Astrocyte (in vitro differentiated cells and primary cell): ENCODE measurements at regions not wholly inside any gene's neighbourhood (a gene's known extent, or its start where the extent isn't known, plus 50 kb on each side); places are given as distances from the start of the nearest gene placed in this dataset.

Experiments used
- DNase-seq: peaks from one replicate; pipeline ENCODE4 v3.0.0-alpha.2; 2010; ENCODE audit warnings: low read depth
- FAIRE-seq: peaks from 2 replicates; lab custom pipeline; 2011; peaks lifted over from hg19 to GRCh38; lab: Jason Lieb, UNC
- H2AFZ ChIP-seq: 2 replicates; pipeline ENCODE4 v1.6.0; 2012; ENCODE audit warnings: low read depth, low read length, inconsistent platforms
- H3K27ac ChIP-seq: 2 replicates; pipeline ENCODE4 v1.5.1; 2011; ENCODE audit warnings: low read depth, low read length, inconsistent platforms
- H3K27me3 ChIP-seq: 2 replicates; pipeline ENCODE4 v1.6.0; 2011; ENCODE audit warnings: low read length, inconsistent platforms; ENCODE audit not compliant: insufficient read depth
- H3K36me3 ChIP-seq: 2 replicates; pipeline ENCODE4 v1.5.1; 2011; ENCODE audit warnings: low read length, inconsistent platforms; ENCODE audit not compliant: insufficient read depth
- H3K4me1 ChIP-seq: 2 replicates; pipeline ENCODE4 v1.5.1; 2011; ENCODE audit warnings: low read length, inconsistent platforms; ENCODE audit not compliant: insufficient read depth
- H3K4me2 ChIP-seq: 2 replicates; pipeline ENCODE4 v1.6.0; 2012; ENCODE audit warnings: low read length, inconsistent platforms
- H3K4me3 ChIP-seq: 2 replicates; pipeline ENCODE4 v1.5.1; 2011; ENCODE audit warnings: low read depth, mild to moderate bottlenecking, low read length, inconsistent platforms; ENCODE audit not compliant: insufficient read depth
- H3K79me2 ChIP-seq: 2 replicates; pipeline ENCODE4 v1.6.0; 2012; ENCODE audit warnings: mild to moderate bottlenecking, low read length, inconsistent platforms; ENCODE audit not compliant: insufficient read depth
- H3K9ac ChIP-seq: 2 replicates; pipeline ENCODE4 v1.6.0; 2012; ENCODE audit warnings: mild to moderate bottlenecking, low read length, inconsistent platforms
- H3K9me3 ChIP-seq: 2 replicates; pipeline ENCODE4 v1.5.1; 2012; ENCODE audit warnings: low read depth, mild to moderate bottlenecking, low read length, inconsistent platforms; ENCODE audit not compliant: insufficient read depth
- H4K20me1 ChIP-seq: 2 replicates; pipeline ENCODE4 v1.6.0; 2012; ENCODE audit warnings: low read length, inconsistent platforms; ENCODE audit not compliant: insufficient read depth
- H3K27ac Mint-ChIP-seq: one replicate; pipeline ENCODE4 v1.8.0; 2021; ENCODE audit warnings: mild to moderate bottlenecking, mixed read lengths; ENCODE audit not compliant: unreplicated experiment
- H3K27me3 Mint-ChIP-seq: one replicate; pipeline ENCODE4 v1.8.0; 2021; ENCODE audit warnings: low read depth, mixed read lengths; ENCODE audit not compliant: unreplicated experiment
- H3K36me3 Mint-ChIP-seq: one replicate; pipeline ENCODE4 v1.8.0; 2021; ENCODE audit warnings: low read depth, mixed read lengths; ENCODE audit not compliant: unreplicated experiment
- H3K4me1 Mint-ChIP-seq: one replicate; pipeline ENCODE4 v1.8.0; 2021; ENCODE audit warnings: low read depth, mixed read lengths; ENCODE audit not compliant: unreplicated experiment
- H3K4me3 Mint-ChIP-seq: one replicate; pipeline ENCODE4 v1.8.0; 2021; ENCODE audit warnings: mild to moderate bottlenecking, moderate library complexity, mixed read lengths; ENCODE audit not compliant: unreplicated experiment
- H3K9me3 Mint-ChIP-seq: one replicate; pipeline ENCODE4 v1.8.0; 2021; ENCODE audit warnings: mild to moderate bottlenecking, mixed read lengths; ENCODE audit not compliant: unreplicated experiment
- CTCF ChIP-seq: IDR thresholded peaks from 2 replicates; pipeline ENCODE4 v1.5.1; 2011; ENCODE audit warnings: low read depth, mild to moderate bottlenecking, inconsistent platforms, low read length, moderate library complexity; ENCODE audit not compliant: insufficient read depth
- EZH2 ChIP-seq: IDR thresholded peaks from 2 replicates; pipeline ENCODE4 v1.6.1; 2012; ENCODE audit warnings: mild to moderate bottlenecking, low read length, inconsistent platforms; ENCODE audit not compliant: insufficient read depth

GRCh38 chr2:57180678-57181077 is 865.9 kb upstream of the VRK2 start:
- no peak overlapping the region for H3K4me2 ChIP-seq
- no peak for FAIRE-seq

GRCh38 chr2:57181315-57182038 is 865.1 kb upstream of the VRK2 start:
- H3K4me3 ChIP-seq, result no peak overlapping the region
- H3K79me2 ChIP-seq, result no peaks in the 10 kb centered on the region
- H3K9me3 ChIP-seq, result no peaks in the 10 kb centered on the region
- no peaks in the 10 kb centered on the region for H3K27me3 Mint-ChIP-seq
- no peak overlapping the region for H3K4me3 Mint-ChIP-seq
- H3K27ac ChIP-seq, result peak overlapping the region; percentile 66
- no peak for FAIRE-seq
- no peaks in the 10 kb centered on the region for H3K36me3 ChIP-seq
- no peak overlapping the region for H2AFZ ChIP-seq
- no peak for DNase-seq
- no peak overlapping the region for H3K9ac ChIP-seq
- no peaks in the 10 kb centered on the region for H3K27me3 ChIP-seq
- H3K36me3 Mint-ChIP-seq, result no peaks in the 10 kb centered on the region
- no peak for TF ChIP-seq EZH2
- no peak for TF ChIP-seq CTCF
- peak overlapping the region; percentile 23 for H3K4me2 ChIP-seq
- peak overlapping the region; percentile 47 for H3K27ac Mint-ChIP-seq
- H3K4me1 ChIP-seq, result peaks cover 3% of the 10 kb centered on the region
- H3K9me3 Mint-ChIP-seq, result no peaks in the 10 kb centered on the region
- no peaks in the 10 kb centered on the region for H4K20me1 ChIP-seq
- peaks cover 25% of the 10 kb centered on the region for H3K4me1 Mint-ChIP-seq

More at GRCh38 chr2:57180678-57181077, 865.9 kb upstream of the VRK2 start:
- Histone ChIP-seq H3K4me1 (peaks cover 3% of the 10 kb centered on the region), H3K4me3 (no peak overlapping the region), H2AFZ (no peak overlapping the region), H3K36me3 (no peaks in the 10 kb centered on the region), H3K9ac (no peak overlapping the region), H3K79me2 (no peaks in the 10 kb centered on the region), H4K20me1 (no peaks in the 10 kb centered on the region), H3K9me3 (no peaks in the 10 kb centered on the region), H3K27me3 (no peaks in the 10 kb centered on the region), H3K27ac (peak overlapping the region; percentile 71)
- Mint-ChIP-seq H3K27me3 (no peaks in the 10 kb centered on the region), H3K4me3 (no peak overlapping the region), H3K27ac (no peak overlapping the region), H3K36me3 (no peaks in the 10 kb centered on the region), H3K9me3 (no peaks in the 10 kb centered on the region), H3K4me1 (peaks cover 25% of the 10 kb centered on the region)
- TF ChIP-seq CTCF, result no peak
- TF ChIP-seq EZH2, result no peak
- DNase-seq, result no peak

- Histone ChIP-seq H3K4me3 (no peak overlapping the region), H2AFZ (no peak overlapping the region), H4K20me1 (no peaks in the 10 kb centered on the region), H3K4me1 (peaks cover 3% of the 10 kb centered on the region), H3K4me2 (no peak overlapping the region), H3K27ac (no peak overlapping the region), H3K9ac (no peak overlapping the region), H3K79me2 (no peaks in the 10 kb centered on the region), H3K36me3 (no peaks in the 10 kb centered on the region), H3K27me3 (no peaks in the 10 kb centered on the region), H3K9me3 (no peaks in the 10 kb centered on the region)
- H3K27ac Mint-ChIP-seq, result no peak overlapping the region
- no peaks in the 10 kb centered on the region for H3K9me3 Mint-ChIP-seq
- H3K36me3 Mint-ChIP-seq, result no peaks in the 10 kb centered on the region
- no peaks in the 10 kb centered on the region for H3K27me3 Mint-ChIP-seq
- H3K4me3 Mint-ChIP-seq, result no peak overlapping the region
- H3K4me1 Mint-ChIP-seq, result peaks cover 25% of the 10 kb centered on the region
- DNase-seq (no peak), FAIRE-seq (no peak)
- TF ChIP-seq EZH2 (no peak), CTCF (no peak)
These were observed 863.7 kb upstream of the VRK2 start for GRCh38 chr2:57182916-57183315.
